ENCODE measurements at regions not wholly inside any gene's neighbourhood (a gene's known extent, or its start where the extent isn't known, plus 50 kb on each side); places are given as distances from the start of the nearest gene placed in this dataset.

- DNase-seq = no peak
Observed at GRCh38 chr2:105649534-105649933, 95.2 kb upstream of the NCK2 start.

DNA sequence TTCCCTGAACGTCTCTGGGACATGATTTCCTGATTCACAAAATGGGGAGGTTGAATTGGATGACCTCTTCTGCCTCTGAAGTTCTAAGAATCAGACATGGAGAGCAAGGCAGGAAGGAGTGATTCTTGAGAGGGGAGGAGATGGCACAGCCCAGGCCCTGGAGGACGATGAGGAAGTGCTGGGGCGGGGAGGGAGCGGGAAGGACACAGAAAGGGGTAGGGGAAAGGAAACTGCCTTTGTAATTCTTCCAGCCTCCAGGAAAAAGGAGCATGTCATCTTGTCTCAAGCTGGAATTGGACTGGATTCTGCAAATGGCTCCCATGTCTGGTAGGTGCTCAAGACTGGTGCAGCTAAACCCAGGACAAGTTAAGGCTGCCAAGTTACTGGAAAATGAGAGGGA is 97.0 kb upstream of the NCK2 start:
- DNase-seq = no peak

DNA sequence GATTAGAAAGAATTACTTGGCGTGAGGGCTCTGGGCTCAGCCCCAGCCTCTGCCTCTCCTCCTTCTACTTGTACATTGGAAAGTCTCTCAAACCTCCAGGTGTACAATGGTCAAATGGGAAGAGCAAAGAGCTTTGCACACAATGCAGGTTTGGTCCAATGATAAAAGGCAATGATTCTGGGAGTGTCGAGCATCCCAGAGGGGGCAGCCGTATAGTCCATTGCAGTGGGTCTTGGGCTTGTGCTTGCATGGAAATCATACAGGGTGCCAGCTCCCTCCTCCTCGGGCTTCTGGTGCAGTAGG is 98.0 kb upstream of the NCK2 start:
- DNase-seq = no peak

DNA sequence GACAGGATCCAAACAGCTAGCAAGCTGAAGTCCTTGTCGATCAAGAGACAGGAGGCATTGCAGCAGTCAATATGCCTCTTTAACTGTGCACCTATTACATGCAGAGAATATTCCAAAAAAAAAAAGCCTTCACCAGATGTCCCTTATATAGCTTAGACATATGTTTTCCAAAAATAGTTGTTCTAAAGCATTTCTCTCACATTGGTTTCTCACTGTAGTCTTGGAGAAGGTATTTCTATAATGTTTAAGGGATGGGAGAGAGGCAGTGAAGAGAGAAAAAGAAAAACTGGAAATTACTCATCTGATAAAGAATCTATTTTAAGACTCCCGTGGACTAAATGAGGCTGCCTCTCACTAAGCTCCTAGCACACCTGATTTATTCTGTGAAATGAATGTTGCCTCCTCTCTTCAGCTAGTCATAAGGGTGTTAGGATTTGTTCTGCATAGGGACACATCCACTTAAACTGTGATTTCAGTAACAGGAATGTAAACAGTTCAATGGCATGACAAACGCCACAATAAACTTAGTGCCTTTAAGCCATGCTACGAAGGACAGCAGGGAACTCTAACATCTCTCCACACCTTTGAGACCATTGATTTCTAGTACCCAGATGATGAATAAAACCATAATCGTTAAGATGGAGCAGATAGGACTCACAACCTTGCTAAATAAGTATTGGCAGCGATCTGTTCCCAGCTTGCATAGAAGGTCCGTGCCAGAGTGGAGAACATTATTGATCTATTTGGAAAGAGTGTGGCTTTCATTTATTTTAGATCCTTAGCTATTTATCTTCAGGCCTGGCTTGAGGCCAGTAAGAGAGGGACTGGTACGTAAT is 98.6 kb upstream of the NCK2 start:
- DNase-seq = no peak

DNA sequence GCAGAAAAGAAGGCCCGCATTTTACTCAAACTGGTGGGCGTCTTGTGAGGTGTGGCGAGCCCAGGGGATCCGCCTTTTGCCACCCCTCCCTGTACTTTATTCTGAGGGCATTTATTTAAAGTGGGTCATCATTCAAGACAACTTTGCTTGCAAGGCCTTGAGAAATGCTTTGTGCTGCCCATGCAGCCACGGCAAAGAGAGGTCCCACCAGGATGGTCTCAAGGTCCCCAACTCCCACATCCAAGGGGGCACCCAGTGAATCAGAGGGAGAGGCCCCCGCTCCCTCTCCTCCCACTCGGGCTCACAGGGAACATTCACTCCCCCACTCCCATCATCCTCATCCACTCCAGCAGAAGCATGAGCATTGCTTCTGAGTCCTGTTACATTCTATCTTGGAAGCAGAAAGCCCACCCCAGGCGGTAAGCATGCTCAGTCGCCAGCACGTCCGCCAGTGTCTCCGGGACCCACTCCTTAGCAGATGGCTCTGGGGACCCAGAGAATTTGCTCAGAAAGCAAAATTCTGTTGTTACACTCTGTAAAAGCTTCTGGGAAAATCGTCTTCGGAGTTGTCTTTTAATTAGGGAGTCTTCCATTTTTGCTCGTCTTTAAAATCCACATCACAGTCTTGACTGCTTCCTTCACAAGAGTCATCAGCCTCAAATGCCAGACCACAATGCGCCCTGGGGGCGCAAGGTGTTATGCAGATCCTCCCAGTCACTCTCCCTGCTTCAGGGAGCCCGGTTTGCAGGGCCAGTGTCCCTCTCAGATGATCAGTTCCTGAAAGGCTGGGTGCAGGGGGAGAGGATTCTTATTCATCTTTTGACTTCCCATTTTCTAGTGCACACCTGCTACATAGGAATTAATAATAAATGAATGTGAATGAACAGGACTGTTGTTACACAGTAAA is 99.4 kb upstream of the NCK2 start:
- DNase-seq = no peak

DNA sequence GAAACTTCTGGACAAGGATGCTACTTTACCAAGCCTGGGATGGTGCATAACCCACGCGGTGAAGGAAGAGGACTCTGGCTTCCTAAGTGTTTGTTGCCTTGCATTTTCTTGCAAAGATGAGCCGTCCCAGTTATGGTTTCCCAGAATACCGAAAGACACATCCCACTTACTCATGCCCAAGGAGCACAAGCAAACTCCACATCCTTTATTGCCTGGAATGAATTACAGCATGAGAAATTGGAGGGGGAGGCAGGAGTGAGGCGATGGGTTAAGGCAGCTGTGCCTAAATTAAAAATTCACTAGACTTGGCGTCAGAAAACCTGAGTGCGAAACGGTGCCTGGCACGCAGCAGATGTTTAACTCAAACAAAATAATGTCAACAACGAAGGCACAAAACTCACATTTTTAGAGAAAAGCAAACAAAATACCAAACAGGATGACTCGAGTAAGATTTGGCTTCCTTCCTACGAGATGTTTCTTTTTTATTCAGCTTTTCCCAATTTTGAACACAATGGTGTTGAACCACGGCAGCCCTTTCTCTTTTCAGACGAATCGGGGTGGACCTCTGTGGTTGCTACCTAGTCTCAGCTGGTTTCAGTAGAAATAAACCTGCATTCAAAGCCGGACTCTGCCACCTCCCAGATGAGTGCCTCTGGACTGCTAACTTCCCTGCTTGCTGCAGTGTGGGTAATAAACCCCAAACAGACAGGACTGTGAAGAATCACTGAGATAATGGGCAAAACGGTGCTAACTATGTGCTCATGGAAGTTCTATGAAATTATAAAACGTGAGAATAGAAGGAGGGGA is 100.3 kb upstream of the NCK2 start:
- DNase-seq = no peak

DNA sequence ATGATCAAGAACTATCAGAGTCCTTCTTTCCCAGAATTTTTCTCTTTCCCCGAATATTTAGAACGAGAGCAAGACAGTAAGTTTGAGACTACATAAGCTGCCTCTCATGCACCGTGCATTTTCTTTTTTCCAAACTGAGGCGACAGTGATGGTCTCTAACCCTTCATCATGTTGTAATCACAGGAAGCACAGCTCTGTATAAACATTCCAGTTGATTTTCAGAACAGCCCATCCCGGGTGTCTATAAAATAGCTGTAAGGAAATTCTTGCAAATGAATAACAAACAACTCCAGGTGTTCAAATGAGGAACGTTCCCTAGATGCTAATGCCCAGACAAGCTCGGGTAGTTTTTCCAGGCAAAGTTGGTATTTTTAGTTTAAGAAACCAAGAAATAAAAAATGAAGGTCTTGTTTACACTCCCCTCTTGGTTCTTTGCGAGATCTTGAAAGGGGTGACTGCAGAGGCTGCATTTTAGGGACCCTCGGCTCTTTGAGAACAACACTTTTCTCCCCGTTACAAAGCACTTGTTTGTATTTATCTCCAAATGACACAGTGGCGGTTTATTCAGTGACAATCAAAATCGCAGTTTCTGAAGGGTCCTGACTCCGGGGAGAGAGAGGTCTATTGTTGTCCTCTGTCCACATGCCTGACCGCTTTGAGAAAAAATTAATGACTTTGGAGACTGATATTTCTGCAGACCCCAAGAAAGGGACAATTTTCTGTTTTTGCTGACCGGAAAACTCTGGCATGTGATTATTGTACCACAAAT is 101.1 kb upstream of the NCK2 start:
- no peak for DNase-seq

DNA sequence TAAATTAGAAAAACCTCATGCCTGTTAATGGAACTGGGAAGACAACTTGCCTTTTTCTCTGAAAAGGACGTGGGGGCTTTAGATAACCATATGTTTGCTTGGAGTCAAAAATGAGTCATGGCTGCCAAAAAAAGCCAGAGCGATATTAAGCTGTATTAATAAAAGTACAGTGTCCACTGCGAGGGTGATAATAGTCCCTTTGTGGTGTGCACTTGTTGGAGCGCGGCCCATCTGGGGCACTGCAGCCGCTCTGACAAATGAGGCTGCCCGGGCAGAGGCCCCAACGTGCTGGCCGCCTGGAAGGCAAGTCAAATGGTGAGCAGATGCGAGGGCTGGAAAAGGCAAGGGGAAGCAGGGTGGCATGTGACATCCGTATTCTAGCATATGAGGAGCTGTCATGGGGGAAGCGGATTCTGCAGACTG is 103.3 kb upstream of the NCK2 start:
- DNase-seq = no peak

DNA sequence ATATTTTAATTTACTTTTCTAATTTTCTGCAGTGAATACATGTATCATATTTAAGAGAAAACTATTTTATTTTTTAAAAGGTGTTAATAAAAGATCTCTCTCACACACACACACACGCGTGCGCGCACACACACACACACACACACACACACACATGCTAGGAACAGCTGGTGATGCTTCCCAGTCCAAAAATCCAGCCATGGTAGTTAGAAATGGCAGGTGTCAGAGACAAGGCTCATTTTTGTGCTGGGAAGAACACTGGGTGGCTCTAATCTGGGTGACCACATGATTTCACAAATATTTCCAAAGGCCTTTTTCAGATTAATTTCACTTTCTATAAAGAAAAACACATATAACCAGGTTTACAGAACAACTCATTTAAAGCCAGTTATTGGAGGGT is 104.5 kb upstream of the NCK2 start:
- DNase-seq = no peak

DNA sequence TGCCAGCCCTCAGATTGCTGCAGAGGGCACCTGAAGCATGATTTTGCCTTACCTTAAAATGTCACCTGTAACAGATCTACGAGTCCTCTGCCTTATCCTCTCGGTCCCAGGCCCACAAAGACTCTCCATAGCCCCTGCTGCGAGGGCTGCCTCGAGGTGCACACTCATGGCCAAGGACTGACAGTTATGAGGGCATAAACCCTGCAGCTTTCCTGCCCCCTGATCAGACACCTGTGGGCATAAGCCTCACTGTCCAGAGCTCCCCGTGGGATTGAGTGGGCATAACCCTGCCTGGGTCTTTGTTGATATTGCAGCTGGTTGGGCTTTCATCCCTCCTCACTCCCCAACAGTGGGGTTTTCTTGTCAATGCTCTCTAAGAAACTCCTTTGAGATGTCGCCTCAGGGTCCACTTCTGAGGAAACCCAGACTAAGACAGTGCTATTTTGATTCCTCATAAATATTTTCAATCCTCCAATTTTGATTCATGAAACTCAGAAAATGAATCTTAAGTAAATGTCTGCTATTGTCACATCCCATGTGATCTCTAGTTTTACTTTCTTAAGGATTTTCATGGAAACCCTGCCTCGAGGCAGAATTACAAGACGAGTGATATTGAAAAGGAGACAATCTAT is 108.5 kb upstream of the NCK2 start:
- DNase-seq = no peak

GRCh38 chr2:105635564-105635963 is 109.1 kb upstream of the NCK2 start:
- no peak for DNase-seq

GRCh38 chr2:105634198-105634597 is 110.5 kb upstream of the NCK2 start:
- no peak for DNase-seq

DNA sequence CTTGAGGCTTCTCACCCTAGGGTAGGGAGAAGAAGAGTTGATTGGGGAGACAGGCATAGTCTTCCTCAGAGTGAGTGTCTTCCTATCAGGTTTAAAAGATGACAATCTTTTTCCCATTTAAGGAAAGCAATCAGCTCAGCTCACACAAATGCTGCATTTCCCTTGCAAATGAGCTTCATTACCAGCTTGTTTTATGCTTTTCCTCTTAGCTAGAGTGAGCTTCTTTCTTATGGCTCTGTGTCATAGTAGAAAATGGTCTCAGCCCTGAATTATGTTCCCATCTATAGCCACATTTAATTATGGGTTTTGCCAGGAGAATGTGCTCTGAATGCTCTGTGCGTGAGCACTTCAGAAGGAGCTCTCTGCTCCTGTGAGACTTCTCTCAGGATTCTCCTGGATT is 112.8 kb upstream of the NCK2 start:
- DNase-seq = no peak

DNA sequence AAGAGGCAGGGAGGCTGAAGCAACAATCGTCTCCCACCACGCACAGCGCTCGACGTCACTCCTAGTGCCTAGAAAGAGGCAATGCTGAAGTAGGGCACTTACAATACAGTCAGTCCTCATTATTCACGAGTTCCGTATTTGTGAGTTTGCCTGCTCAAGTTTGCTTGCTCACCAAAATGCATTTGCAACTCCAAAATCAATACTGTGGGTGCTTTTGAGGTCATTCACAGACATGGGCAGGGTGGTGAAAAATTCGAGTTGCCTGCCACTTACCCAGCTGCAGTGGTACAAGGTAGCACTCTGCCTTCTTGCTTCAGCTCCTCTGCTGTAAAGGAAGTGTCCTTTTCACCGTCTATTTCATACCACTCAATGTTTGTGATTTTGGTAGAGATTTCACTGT is 113.7 kb upstream of the NCK2 start:
- no peak for DNase-seq

- DNase-seq = no peak
Observed at GRCh38 chr2:105629634-105630033, 115.1 kb upstream of the NCK2 start.

DNA sequence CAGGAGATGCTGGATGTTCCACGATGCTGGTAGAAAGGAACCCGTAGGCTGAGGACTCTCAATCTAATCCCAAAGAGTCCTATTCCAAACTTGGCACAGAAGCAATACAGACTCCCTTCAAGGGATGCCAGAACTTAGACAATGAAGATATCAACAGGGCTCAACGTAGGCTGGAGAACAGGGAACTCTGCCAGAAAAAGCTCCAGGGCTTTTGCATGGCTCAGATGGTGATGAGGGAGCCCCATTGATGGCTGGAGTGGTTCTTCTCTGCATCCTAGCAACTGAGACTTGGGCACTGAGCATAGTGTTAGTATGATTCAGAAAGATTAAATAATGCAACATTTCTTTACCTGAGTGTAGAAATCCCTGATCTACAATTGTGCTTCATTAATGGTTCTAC is 117.2 kb upstream of the NCK2 start:
- no peak for DNase-seq

GRCh38 chr2:105626966-105627340 is 117.8 kb upstream of the NCK2 start:
- DNase-seq = no peak

DNA sequence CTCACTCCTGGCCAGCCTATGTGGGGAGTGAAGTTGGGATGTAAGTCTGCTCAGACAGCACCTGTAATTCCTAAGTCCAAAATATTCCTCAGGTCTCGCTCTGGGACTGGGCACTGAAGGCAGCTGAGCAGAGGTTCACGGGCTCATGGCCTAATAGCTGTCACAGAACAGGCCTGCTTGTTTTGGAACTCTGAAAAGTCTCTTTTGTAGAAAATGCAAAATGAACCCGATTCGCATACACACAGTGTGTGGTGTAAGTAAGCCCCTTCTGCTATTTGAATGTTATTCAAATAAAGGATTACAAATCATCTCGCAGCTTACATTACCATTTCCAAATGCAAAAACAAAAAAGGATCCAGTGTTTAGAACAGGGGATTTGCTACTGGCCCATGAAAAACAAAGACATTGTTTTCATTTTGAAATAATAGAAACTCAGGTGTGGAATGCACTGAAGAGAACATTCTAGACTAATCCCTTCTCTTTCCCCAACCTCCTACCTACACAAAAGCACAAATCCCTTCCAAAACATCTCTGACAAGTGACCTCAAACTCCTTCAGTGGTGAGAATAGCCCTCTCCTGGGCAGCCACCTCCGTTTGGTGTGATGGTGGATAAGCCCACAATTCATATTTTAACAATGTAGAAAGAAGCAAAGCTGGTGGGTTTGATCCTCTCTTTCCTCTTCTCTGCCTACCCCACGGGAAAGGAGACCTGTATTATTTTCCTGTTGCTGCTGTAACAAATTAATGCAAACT is 118.3 kb upstream of the NCK2 start:
- no peak for DNase-seq

DNA sequence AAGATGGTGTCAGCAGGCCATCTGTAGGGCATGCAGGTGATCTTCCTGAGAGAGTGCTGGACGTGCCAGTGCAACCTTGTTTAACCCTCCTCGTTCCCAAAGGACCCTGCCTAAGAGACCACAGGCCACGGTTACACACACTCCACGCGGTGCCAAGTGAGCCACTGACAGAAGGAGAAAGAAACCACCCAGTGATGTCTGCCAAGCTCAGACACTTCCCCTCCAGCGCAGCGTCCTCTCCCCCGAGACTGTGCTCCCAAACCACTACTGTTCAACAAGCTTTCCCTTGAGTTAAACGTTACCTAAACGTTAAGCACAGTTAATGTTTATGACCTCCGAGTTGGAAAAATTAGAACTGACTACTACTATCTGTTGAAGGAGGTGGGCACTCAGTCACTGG is 119.1 kb upstream of the NCK2 start:
- no peak for DNase-seq

- no peak for DNase-seq
Observed at GRCh38 chr2:105621038-105621437, 123.7 kb upstream of the NCK2 start.

DNA sequence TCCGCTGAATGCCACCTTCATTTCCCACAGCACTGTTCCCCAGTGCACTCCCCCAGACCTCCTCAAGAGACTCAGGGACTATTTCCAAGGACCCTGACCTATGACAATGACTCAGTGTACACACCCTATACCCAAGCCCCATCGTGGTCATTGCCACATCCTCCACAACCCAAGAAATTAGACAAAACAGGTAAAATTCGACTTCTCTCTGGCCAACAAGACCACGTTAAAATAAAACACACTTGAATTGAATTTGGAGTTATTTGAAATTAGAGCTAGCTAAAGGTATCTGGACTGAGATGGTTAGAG is 126.4 kb upstream of the NCK2 start:
- DNase-seq = no peak

Data from CD4-positive, alpha-beta T cell treated with Interleukin-12 subunit alpha and Interleukin-12 subunit beta, for 1 hour (primary cell).